ENCODE measurements at regions not wholly inside any gene's neighbourhood (a gene's known extent, or its start where the extent isn't known, plus 50 kb on each side); places are given as distances from the start of the nearest gene placed in this dataset.
A peak's percentile ranks its signal among the peaks of the same experiment; 100 is the strongest.

GRCh38 chr1:163824006-163824405, 502.3 kb downstream of the NUF2 start:
- Histone ChIP-seq H3K27ac (no peak overlapping the region), H3K36me3 (no peaks in the 10 kb centered on the region), H3K9me3 (replicated peaks in 1 of 11) (no peaks in the 10 kb centered on the region), H3K4me2 (no peak overlapping the region), H3K9ac (no peak overlapping the region), H3K4me3 (no peak overlapping the region), H3K4me1 (0 out of 20 replicates have a peak, but pooled peaks cover 0 to 5% (median 0%) of the 10 kb centered on the region in 10 experiments), H4K20me1 (no peaks in the 10 kb centered on the region), H3K27me3 (no peaks in the 10 kb centered on the region)
- no peak for TF ChIP-seq Cebpa-rat (IDR thresholded peaks at IDR 0.05)

DNA sequence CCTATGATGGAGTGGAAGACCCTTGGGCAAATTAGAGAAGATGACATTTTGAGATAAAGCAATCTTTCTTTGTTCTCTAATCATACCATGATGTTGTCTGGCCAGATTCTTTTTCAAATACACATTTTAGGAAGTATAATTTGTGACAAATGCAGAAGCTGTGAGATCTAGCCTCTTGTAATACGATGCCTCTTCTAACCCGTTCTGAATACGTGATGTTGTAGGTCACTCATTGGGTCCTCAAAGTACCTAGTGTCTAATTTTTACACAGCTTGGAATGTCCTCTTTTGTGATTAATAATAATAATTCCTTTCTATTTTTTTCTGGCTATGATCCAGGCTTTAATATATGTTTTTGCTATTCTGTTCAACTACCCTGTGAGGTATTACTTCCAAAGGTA, 502.7 kb downstream of the NUF2 start:
- no peak overlapping the region for H3K9ac ChIP-seq
- 0 out of 20 replicates have a peak, but pooled peaks cover 0 to 5% (median 0%) of the 10 kb centered on the region in 10 experiments for H3K4me1 ChIP-seq
- no peaks in the 10 kb centered on the region for H3K27me3 ChIP-seq
- no peak overlapping the region for H3K4me2 ChIP-seq
- H4K20me1 ChIP-seq: no peaks in the 10 kb centered on the region
- TF ChIP-seq Cebpa-rat (IDR thresholded peaks at IDR 0.05): no peak
- H3K4me3 ChIP-seq: no peak overlapping the region
- H3K27ac ChIP-seq: no peak overlapping the region
- no peaks in the 10 kb centered on the region for H3K36me3 ChIP-seq
- H3K9me3 ChIP-seq (replicated peaks in 1 of 11): no peaks in the 10 kb centered on the region

- no peak for TF ChIP-seq Cebpa-rat (IDR thresholded peaks at IDR 0.05)
- H3K9me3 ChIP-seq (replicated peaks in 1 of 11): no peaks in the 10 kb centered on the region
- H3K4me2 ChIP-seq: peak overlapping the region in 1 of 11 experiments; percentile 6; a peak in 1 of 22 replicates
- no peak overlapping the region for H3K4me3 ChIP-seq
- no peak overlapping the region for H3K9ac ChIP-seq
- no peaks in the 10 kb centered on the region for H3K27me3 ChIP-seq
- H3K4me1 ChIP-seq: 0 out of 20 replicates have a peak, but pooled peaks cover 0 to 5% (median 0%) of the 10 kb centered on the region in 10 experiments
- no peak overlapping the region for H3K27ac ChIP-seq
- no peaks in the 10 kb centered on the region for H4K20me1 ChIP-seq
- H3K36me3 ChIP-seq: no peaks in the 10 kb centered on the region
Measured at GRCh38 chr1:163826500-163826899, 504.7 kb downstream of the NUF2 start.

DNA sequence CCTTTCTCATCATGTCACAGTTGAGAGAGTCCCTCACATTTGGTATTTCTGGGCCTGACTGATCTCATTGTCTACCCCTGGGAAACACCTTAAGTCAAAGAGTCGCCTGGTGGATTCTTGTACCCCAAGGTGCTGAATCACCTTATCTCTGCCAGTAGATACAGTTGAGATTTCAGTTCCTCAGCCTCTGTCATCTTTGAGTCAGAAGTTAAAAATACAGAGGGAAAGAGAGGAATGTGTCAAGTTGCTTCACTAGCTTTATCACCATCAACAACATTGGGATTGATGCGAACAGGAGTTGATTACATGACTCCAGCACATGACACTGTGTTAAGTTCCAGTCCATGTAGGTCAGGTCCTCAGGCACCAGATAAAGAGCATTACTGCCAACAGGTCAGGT, 513.0 kb downstream of the NUF2 start:
- no peaks in the 10 kb centered on the region for H4K20me1 ChIP-seq
- TF ChIP-seq Cebpa-rat (IDR thresholded peaks at IDR 0.05): no peak
- no peaks in the 10 kb centered on the region for H3K4me1 ChIP-seq

DNA sequence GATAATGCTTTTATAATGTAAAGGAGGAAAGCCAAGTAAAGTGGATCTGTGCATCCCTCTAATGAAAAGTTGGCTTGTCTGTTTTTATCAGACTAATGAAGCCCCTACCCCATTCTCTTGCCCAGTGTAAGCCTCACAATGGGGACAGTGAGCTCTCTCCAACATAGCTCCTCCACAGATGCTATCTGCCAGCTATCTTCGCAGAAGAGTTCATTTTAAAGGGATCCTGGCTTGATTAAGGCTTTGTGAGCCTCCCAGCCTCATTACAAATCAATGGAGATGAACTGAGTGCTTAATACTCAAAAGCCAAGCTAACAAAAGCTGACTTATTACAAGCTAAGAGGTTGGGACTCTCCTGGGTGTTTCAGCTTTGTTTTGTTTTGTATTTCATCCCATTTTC, 514.7 kb downstream of the NUF2 start:
- H3K9me3 ChIP-seq (replicated peaks in 1 of 11): 0 out of 22 replicates have a peak, but pooled peaks cover 0 to 5% (median 0%) of the 10 kb centered on the region in 11 experiments
- H3K4me2 ChIP-seq: no peak overlapping the region
- no peaks in the 10 kb centered on the region for H3K27me3 ChIP-seq
- H3K36me3 ChIP-seq: no peaks in the 10 kb centered on the region
- H3K9ac ChIP-seq: no peak overlapping the region
- no peak overlapping the region for H3K4me3 ChIP-seq
- TF ChIP-seq Cebpa-rat (IDR thresholded peaks at IDR 0.05): no peak
- no peaks in the 10 kb centered on the region for H4K20me1 ChIP-seq
- no peaks in the 10 kb centered on the region for H3K4me1 ChIP-seq
- H3K27ac ChIP-seq: no peak overlapping the region

More for the DNA sequence above, 513.0 kb downstream of the NUF2 start:
- Histone ChIP-seq H3K27ac (no peak overlapping the region), H3K9me3 (replicated peaks in 1 of 11) (0 out of 22 replicates have a peak, but pooled peaks cover 0 to 5% (median 0%) of the 10 kb centered on the region in 11 experiments), H3K27me3 (no peaks in the 10 kb centered on the region), H3K4me2 (no peak overlapping the region), H3K9ac (no peak overlapping the region), H3K36me3 (no peaks in the 10 kb centered on the region), H3K4me3 (no peak overlapping the region)

GRCh38 chr1:163837206-163837605, 515.5 kb downstream of the NUF2 start:
- H3K27ac ChIP-seq: no peak overlapping the region
- H3K4me2 ChIP-seq: no peak overlapping the region
- H3K4me3 ChIP-seq: no peak overlapping the region
- no peak for TF ChIP-seq Cebpa-rat (IDR thresholded peaks at IDR 0.05)
- H3K4me1 ChIP-seq: no peaks in the 10 kb centered on the region
- H3K27me3 ChIP-seq: no peaks in the 10 kb centered on the region
- H3K9me3 ChIP-seq (replicated peaks in 1 of 11): 0 out of 22 replicates have a peak, but pooled peaks cover 0 to 5% (median 0%) of the 10 kb centered on the region in 11 experiments
- H3K36me3 ChIP-seq: no peaks in the 10 kb centered on the region
- H4K20me1 ChIP-seq: no peaks in the 10 kb centered on the region
- H3K9ac ChIP-seq: no peak overlapping the region

- no peaks in the 10 kb centered on the region for H3K36me3 ChIP-seq
- no peaks in the 10 kb centered on the region for H3K27me3 ChIP-seq
- H3K4me1 ChIP-seq: no peaks in the 10 kb centered on the region
- no peaks in the 10 kb centered on the region for H4K20me1 ChIP-seq
- H3K9ac ChIP-seq: no peak overlapping the region
- no peak overlapping the region for H3K27ac ChIP-seq
- TF ChIP-seq Cebpa-rat (IDR thresholded peaks at IDR 0.05): no peak
- H3K4me2 ChIP-seq: no peak overlapping the region
- no peak overlapping the region for H3K4me3 ChIP-seq
- H3K9me3 ChIP-seq (replicated peaks in 1 of 11): 0 out of 22 replicates have a peak, but pooled peaks cover 0 to 5% (median 0%) of the 10 kb centered on the region in 11 experiments
Measured at GRCh38 chr1:163842571-163842970, 520.8 kb downstream of the NUF2 start.

- Histone ChIP-seq H3K36me3 (no peaks in the 10 kb centered on the region), H4K20me1 (no peaks in the 10 kb centered on the region), H3K4me2 (no peak overlapping the region), H3K4me3 (no peak overlapping the region), H3K27me3 (no peaks in the 10 kb centered on the region), H3K4me1 (no peaks in the 10 kb centered on the region), H3K9me3 (replicated peaks in 1 of 11) (no peaks in the 10 kb centered on the region), H3K27ac (no peak overlapping the region), H3K9ac (no peak overlapping the region)
- no peak for TF ChIP-seq Cebpa-rat (IDR thresholded peaks at IDR 0.05)
Measured at GRCh38 chr1:163844459-163844858, 522.7 kb downstream of the NUF2 start.

GRCh38 chr1:163845279-163845678, 523.5 kb downstream of the NUF2 start:
- Histone ChIP-seq H3K27me3 (no peaks in the 10 kb centered on the region), H3K4me2 (no peak overlapping the region), H3K4me3 (no peak overlapping the region), H3K9me3 (replicated peaks in 1 of 11) (no peaks in the 10 kb centered on the region), H3K36me3 (no peaks in the 10 kb centered on the region), H3K9ac (no peak overlapping the region), H3K27ac (no peak overlapping the region), H3K4me1 (no peaks in the 10 kb centered on the region), H4K20me1 (no peaks in the 10 kb centered on the region)
- TF ChIP-seq Cebpa-rat (IDR thresholded peaks at IDR 0.05): no peak

DNA sequence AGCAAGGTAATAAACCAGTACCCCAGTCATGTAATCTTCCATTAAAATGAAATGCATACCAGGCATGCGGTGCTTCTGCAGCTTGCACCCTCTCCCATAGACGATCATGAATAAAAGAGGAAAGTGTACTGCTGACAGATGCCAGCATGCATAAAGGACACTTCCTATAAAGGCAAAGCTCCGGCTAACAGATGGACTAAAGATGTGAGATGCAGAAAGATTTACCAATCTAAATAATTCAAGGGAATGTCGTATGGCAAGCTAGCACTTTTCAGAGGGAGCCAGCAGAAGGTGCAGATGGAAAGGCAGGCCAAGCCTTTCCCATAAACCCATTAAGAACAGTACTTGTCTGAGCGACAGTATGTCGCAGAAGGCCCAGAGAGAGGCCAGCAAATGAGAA, 542.0 kb downstream of the NUF2 start:
- Histone ChIP-seq H3K36me3 (no peaks in the 10 kb centered on the region), H3K9me3 (replicated peaks in 1 of 11) (peaks cover 0 to 6% (median 4%) of the 10 kb centered on the region in 11 experiments; a peak in 7 of 22 replicates), H3K27ac (no peak overlapping the region), H3K4me3 (no peak overlapping the region), H4K20me1 (no peaks in the 10 kb centered on the region), H3K9ac (no peak overlapping the region), H3K27me3 (no peaks in the 10 kb centered on the region), H3K4me2 (no peak overlapping the region), H3K4me1 (no peaks in the 10 kb centered on the region)
- no peak for TF ChIP-seq Cebpa-rat (IDR thresholded peaks at IDR 0.05)
